Epithelial cell of esophagus (primary cell): ENCODE measurements at regions not wholly inside any gene's neighbourhood (a gene's known extent, or its start where the extent isn't known, plus 50 kb on each side); places are given as distances from the start of the nearest gene placed in this dataset.

Source experiments
- DNase-seq: peaks from one replicate; pipeline ENCODE4 v3.0.0; 2010; ENCODE audit warnings: low read depth
- H3K4me3 ChIP-seq: 2 replicates; pipeline ENCODE4 v1.5.1; 2011; ENCODE audit warnings: mild to moderate bottlenecking, low read length, control low read depth
- TF ChIP-seq, protein P1 (sequence below): IDR thresholded peaks from 2 replicates; pipeline ENCODE4 v1.5.1; 2011; ENCODE audit warnings: low read depth, mild to moderate bottlenecking, low read length, control low read depth, inconsistent platforms; ENCODE audit not compliant: insufficient read depth; ENCODE audit errors: missing control alignments

DNA sequence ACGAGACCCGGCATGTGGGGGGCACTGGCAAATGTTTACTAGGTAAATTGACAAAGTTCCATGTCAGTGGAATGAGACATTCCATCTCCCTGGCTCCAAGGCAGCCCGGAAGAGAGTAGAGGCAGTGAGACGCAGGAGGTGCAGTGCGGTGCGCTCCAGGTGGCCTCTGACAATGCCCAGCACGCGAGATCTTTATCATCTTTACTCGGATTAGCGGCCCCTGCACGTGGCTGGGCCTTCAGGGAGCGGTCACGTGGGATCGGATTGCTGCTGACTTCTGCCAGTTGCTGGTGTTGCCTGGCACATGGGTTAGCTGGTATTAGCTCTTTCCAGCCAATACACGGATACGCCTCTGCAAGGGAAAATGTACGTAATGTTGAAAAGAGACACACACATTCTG is 151.2 kb upstream of the ALKAL2 start:
- TF ChIP-seq, protein P1, sequence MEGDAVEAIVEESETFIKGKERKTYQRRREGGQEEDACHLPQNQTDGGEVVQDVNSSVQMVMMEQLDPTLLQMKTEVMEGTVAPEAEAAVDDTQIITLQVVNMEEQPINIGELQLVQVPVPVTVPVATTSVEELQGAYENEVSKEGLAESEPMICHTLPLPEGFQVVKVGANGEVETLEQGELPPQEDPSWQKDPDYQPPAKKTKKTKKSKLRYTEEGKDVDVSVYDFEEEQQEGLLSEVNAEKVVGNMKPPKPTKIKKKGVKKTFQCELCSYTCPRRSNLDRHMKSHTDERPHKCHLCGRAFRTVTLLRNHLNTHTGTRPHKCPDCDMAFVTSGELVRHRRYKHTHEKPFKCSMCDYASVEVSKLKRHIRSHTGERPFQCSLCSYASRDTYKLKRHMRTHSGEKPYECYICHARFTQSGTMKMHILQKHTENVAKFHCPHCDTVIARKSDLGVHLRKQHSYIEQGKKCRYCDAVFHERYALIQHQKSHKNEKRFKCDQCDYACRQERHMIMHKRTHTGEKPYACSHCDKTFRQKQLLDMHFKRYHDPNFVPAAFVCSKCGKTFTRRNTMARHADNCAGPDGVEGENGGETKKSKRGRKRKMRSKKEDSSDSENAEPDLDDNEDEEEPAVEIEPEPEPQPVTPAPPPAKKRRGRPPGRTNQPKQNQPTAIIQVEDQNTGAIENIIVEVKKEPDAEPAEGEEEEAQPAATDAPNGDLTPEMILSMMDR, result no peak
- H3K4me3 ChIP-seq, result no peak overlapping the region
- DNase-seq, result no peak

DNA sequence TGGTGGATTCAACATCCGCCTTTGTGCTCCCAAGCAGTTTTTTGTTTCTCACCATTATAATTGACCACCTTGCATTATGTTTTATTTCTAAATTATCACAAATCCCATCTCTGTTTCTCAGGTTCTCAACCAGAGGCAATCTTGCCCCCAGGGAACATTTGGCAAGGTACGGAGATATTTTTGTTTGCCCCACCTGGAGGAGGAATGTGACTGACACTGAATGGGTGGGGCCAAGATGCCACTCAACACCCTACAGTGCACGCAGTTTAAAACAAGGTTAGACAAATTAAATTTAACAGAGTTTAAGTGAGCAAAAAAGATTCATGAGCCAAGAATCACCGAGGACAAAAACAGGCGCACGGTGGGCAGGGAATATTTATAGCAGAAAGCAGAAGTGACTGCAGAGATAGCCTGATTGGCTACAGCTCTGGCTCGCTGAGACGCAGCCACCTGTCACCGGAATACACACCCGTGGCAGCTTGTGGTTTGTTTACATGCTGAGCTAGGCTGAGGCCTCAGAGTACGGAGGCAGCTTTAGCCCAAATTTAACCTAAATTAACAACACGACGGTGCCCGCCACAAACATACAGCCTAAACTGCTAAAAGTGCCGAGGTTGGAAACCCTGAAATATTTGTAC is 150.0 kb upstream of the ALKAL2 start:
- TF ChIP-seq, protein P1, result no peak
- H3K4me3 ChIP-seq, result no peak overlapping the region
- DNase-seq, result no peak

DNA sequence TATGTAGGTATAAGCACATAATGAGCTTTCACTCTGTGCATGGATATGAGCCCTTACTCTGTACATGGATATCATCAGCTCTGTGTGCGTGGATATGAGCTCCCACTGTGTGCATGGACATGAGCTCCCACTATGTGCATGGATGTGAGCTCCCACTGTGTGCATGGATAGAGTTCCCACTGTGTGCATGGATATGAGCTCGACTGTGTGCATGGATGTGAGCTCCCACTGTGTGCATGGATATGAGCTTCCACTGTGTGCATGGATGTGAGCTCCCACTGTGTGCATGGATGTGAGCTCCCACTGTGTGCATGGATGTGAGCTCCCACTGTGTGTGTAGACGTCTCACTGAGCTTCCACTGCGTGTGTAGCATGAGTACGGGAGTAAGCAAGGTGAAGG is 149.3 kb upstream of the ALKAL2 start:
- TF ChIP-seq, protein P1, result no peak
- DNase-seq, result no peak
- H3K4me3 ChIP-seq, result no peak overlapping the region

DNA sequence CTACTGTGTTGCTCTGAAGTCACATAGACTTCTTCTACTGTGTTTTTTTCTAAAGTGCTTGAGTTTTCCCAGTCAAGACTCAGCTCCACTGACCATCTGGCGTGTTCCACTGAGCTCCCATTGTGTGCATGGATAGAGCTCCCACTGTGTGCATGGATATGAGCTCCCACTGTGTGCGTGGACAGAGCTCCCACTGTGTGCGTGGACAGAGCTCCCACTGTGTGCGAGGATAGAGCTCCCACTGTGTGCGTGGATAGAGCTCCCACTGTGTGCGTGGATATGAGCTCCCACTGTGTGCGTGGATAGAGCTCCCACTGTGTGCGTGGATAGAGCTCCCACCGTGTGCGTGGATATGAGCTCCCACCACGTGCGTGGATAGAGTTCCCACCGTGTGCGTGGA is 148.3 kb upstream of the ALKAL2 start:
- H3K4me3 ChIP-seq, result no peak overlapping the region
- TF ChIP-seq, protein P1, result no peak
- no peak for DNase-seq

DNA sequence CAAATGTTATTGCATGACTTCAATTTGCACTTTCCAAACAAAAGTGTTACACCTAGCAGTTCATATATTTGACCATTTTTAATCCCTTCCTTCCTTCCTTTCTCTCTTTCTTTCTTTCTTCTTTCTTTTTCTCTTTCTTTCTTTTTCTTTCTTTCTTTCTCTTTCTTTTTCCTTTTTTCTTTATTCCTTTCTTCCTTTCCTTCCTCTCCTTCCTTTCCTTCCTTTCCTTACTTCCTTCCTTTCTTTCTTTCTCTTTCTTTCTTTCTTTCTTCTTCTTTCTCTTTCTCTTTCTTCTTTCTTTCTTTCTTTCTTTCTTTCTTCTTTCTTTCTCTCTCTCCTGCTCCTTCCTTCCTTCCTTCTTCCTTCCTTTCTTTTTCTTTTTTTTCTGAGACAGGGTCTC is 146.7 kb upstream of the ALKAL2 start:
- H3K4me3 ChIP-seq, result no peak overlapping the region
- DNase-seq, result no peak
- TF ChIP-seq, protein P1, result no peak

DNA sequence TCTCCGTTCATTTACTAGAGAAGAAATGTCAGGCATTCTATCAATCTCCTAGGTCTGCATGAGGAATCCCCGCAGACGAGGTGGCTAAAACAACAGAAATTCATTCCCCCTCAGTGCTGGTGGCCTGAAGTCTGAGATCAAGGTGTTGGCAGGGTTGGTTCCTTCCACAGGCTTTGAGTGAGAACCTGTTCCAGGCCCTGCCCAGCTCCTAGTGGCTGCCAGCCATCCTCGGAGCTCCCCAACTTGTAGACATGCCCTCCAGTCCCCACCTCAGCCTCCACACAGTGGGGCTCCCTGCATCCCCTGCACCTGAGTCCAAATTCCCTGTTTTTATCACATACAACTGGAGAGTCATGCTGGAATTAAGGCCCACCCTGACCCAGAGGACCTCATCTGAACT is 145.3 kb upstream of the ALKAL2 start:
- no peak for DNase-seq
- no peak overlapping the region for H3K4me3 ChIP-seq
- TF ChIP-seq, protein P1, result no peak
